ENCODE measurements at regions not wholly inside any gene's neighbourhood (a gene's known extent, or its start where the extent isn't known, plus 50 kb on each side); places are given as distances from the start of the nearest gene placed in this dataset.

DNA sequence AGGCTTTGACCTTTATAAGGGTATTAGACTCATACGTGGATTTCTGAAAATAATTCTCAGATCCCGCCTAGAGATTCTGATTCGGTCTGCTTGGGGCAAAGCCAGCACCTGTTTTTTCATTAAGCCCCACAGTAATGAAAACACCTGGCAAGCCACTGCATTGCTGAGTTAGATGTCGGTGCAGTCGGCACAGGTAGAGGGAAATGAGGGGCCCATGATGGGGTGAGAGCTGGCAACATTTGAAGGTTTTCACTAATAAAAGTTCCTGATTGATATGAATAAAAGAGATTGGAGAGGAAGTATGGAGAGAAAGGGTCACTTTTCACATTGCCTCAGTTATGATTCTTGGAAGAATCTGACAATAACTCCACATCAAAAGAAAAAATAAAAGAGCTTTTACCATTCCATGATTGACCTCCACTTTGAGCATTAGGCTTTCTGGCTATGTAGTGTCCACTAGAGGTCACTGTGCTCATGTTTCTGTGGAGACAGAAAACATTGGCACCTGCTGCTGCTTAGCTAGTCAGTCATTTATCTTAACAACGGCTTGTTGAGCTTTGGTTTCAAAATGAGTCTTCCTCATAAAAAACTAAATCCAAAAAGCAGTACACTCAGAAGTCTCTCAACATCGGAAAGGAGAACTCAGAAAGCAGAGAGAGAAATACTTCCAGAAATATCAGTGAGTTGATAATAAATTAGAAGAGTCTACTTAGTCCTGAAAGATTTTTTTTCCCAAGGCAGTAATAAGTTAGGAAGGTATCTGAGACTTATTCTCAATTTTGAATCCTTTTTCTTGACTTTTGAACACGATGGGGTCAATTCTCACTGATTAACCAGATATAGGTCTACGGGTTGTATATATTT lies 53.3 kb upstream of the KLHL31 start:
- TF ChIP-seq, protein P1, sequence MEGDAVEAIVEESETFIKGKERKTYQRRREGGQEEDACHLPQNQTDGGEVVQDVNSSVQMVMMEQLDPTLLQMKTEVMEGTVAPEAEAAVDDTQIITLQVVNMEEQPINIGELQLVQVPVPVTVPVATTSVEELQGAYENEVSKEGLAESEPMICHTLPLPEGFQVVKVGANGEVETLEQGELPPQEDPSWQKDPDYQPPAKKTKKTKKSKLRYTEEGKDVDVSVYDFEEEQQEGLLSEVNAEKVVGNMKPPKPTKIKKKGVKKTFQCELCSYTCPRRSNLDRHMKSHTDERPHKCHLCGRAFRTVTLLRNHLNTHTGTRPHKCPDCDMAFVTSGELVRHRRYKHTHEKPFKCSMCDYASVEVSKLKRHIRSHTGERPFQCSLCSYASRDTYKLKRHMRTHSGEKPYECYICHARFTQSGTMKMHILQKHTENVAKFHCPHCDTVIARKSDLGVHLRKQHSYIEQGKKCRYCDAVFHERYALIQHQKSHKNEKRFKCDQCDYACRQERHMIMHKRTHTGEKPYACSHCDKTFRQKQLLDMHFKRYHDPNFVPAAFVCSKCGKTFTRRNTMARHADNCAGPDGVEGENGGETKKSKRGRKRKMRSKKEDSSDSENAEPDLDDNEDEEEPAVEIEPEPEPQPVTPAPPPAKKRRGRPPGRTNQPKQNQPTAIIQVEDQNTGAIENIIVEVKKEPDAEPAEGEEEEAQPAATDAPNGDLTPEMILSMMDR (IDR thresholded peaks at IDR 0.05; ENCODE audit: low read depth, low read length), result peak; percentile 66
- no peak overlapping the region for H3K4me3 ChIP-seq (ENCODE audit: low read depth, low read length)

DNA sequence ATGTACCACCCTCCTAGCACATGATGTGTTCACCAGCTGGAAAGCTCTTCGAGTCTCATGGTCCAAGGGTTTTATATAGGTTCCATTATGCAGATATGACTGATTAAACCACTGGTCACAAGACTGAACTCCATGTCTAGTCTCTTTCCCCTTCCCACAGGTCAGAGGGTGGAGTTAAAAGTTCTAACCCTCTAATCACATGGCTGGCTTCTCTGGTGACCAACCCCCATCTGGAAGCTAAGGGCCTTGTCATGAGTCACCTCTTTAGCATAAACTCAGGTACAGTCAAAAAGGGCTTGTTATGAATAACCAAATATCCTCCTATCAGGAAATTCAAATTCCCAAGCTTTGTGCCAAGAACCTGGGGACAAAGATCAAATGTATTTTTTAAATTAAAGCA lies 52.0 kb upstream of the KLHL31 start:
- TF ChIP-seq, protein P1 (IDR thresholded peaks at IDR 0.05; ENCODE audit: low read depth, low read length), result no peak

DNA sequence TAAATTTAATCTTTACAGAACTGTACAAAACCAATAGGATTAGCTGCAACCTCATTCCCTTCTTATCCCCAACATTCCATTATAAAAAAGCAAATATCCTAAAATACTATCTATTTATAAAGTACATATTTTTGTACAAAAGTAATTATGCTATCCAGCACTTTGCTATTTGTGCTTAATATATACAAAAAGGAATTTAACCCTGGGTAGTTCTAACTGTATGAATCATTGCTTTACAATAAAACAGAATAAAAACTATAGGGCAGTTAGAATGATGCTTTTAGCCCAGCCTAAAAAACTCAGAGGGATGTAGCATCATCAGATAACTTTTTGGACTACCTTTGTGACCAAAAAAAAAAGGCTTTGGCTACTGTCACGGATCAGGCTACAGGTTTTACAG lies 49.9 kb upstream of the KLHL31 start:
- TF ChIP-seq, protein P1 (IDR thresholded peaks at IDR 0.05; ENCODE audit: low read depth, low read length), result no peak
- no peak overlapping the region for H3K4me3 ChIP-seq (ENCODE audit: low read depth, low read length)

More for the DNA sequence above, 52.0 kb upstream of the KLHL31 start:
- H3K4me3 ChIP-seq (ENCODE audit: low read depth, low read length), result no peak overlapping the region
